Trophoblast cell (in vitro differentiated cells and primary cell): ENCODE measurements at regions not wholly inside any gene's neighbourhood (a gene's known extent, or its start where the extent isn't known, plus 50 kb on each side); places are given as distances from the start of the nearest gene placed in this dataset.

ENCODE experiments used
- DNase-seq, 2 donors: peaks; one replicate each; pipeline ENCODE4 v3.0.0-alpha.2; 2016
- H2AFZ ChIP-seq: 2 replicates; pipeline ENCODE4 v1.6.1; 2013; ENCODE audit warnings: low read length, moderate library complexity, mild to moderate bottlenecking; ENCODE audit not compliant: insufficient read depth, poor library complexity
- H2AK5ac ChIP-seq: 2 replicates; pipeline ENCODE4 v1.6.1; 2013; ENCODE audit warnings: mild to moderate bottlenecking, low read length
- H2BK120ac ChIP-seq: 2 replicates; pipeline ENCODE4 v1.6.1; 2013; ENCODE audit warnings: low read length, mild to moderate bottlenecking, moderate library complexity; ENCODE audit not compliant: insufficient read depth, poor library complexity
- H2BK12ac ChIP-seq: 2 replicates; pipeline ENCODE4 v1.6.1; 2013; ENCODE audit warnings: mild to moderate bottlenecking, low read length, moderate library complexity
- H2BK5ac ChIP-seq: 2 replicates; pipeline ENCODE4 v1.6.1; 2013; ENCODE audit warnings: low read length, low read depth, moderate library complexity, mild to moderate bottlenecking; ENCODE audit not compliant: poor library complexity
- H3K14ac ChIP-seq: 2 replicates; pipeline ENCODE4 v1.6.1; 2013; ENCODE audit warnings: mild to moderate bottlenecking, low read length
- H3K18ac ChIP-seq: 2 replicates; pipeline ENCODE4 v1.6.1; 2013; ENCODE audit warnings: mild to moderate bottlenecking, low read length
- H3K23ac ChIP-seq: 2 replicates; pipeline ENCODE4 v1.6.1; 2013; ENCODE audit warnings: low read length
- H3K27ac ChIP-seq: 2 replicates; pipeline ENCODE4 v1.5.1; 2013; ENCODE audit warnings: low read depth, mild to moderate bottlenecking, inconsistent platforms, low read length, moderate library complexity
- H3K27me3 ChIP-seq: 2 replicates; pipeline ENCODE4 v1.6.1; 2013; ENCODE audit warnings: inconsistent platforms, mild to moderate bottlenecking, low read length, moderate library complexity; ENCODE audit not compliant: insufficient read depth
- H3K36me3 ChIP-seq, 2 experiments: 1 replicate in 1 of 2; 2 replicates in 1 of 2; pipeline ENCODE4 v1.6.1; 2013; ENCODE audit warnings: low read length in 2 of 2, mild to moderate bottlenecking in 2 of 2, moderate library complexity in 1 of 2; ENCODE audit not compliant: insufficient read depth in 2 of 2, control insufficient read depth in 1 of 2
- H3K4ac ChIP-seq: 2 replicates; pipeline ENCODE4 v1.6.1; 2013; ENCODE audit warnings: low read depth, mild to moderate bottlenecking, low read length, moderate library complexity
- H3K4me1 ChIP-seq, 2 experiments: 1 replicate in 1 of 2; 2 replicates in 1 of 2; pipeline ENCODE4 v1.6.1; 2013; ENCODE audit warnings: low read length in 2 of 2, mild to moderate bottlenecking in 2 of 2, moderate library complexity in 1 of 2; ENCODE audit not compliant: insufficient read depth in 2 of 2, control insufficient read depth in 1 of 2
- H3K4me2 ChIP-seq: 2 replicates; pipeline ENCODE4 v1.6.1; 2013; ENCODE audit warnings: inconsistent platforms, mild to moderate bottlenecking, low read length, moderate library complexity
- H3K4me3 ChIP-seq: 2 replicates; pipeline ENCODE4 v1.5.1; 2013; ENCODE audit warnings: mild to moderate bottlenecking, low read depth, low read length, inconsistent platforms
- H3K79me1 ChIP-seq: one replicate; pipeline ENCODE4 v1.6.1; 2013; ENCODE audit warnings: low read length
- H3K79me2 ChIP-seq: 2 replicates; pipeline ENCODE4 v1.6.1; 2013; ENCODE audit warnings: low read length, mild to moderate bottlenecking; ENCODE audit not compliant: control insufficient read depth, insufficient read depth, poor library complexity
- H3K9ac ChIP-seq: 2 replicates; pipeline ENCODE4 v1.6.1; 2013; ENCODE audit warnings: mild to moderate bottlenecking, low read length
- H3K9me3 ChIP-seq: 2 replicates; pipeline ENCODE4 v1.6.1; 2013; ENCODE audit warnings: low read depth, mild to moderate bottlenecking, control low read depth, inconsistent platforms, low read length; ENCODE audit not compliant: insufficient read depth
- H4K12ac ChIP-seq: 2 replicates; pipeline ENCODE4 v1.6.1; 2013; ENCODE audit warnings: low read depth, mild to moderate bottlenecking, low read length, moderate library complexity
- H4K8ac ChIP-seq: 2 replicates; pipeline ENCODE4 v1.6.1; 2013; ENCODE audit warnings: low read depth, mild to moderate bottlenecking, low read length, moderate library complexity
- H4K91ac ChIP-seq: one replicate; pipeline ENCODE4 v1.6.1; 2013; ENCODE audit warnings: low read depth, mild to moderate bottlenecking, low read length, moderate library complexity
- WGBS: extraction: QIAGEN DNeasy Blood & Tissue Kit; methylation state at CpG from one replicate; pipeline ENCODE4 v1.1.7; 2013; ENCODE audit warnings: missing lambda C conversion rate; ENCODE audit not compliant: insufficient read length, insufficient coverage; ENCODE audit errors: extremely low coverage; 5-methylcytosine and 5-hydroxymethylcytosine counted together

DNA sequence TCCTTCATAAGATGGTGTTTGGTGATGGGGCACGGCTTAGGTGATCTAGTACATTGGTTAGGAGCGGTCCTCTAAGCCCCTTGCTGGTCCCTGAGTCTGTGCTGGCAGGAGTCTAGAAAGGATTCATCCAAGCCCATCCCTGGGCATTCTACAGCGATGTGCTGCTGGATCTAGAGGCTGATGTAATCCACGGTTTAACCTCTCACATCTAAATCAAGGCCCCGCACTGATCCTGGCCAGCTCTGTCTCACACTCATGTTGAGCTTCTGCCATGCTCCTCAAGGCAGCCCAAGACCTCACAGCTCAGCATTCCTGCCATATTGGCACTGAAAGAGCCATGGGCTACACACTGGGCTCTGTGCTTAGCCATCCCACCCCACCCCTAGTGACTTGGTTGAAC is 664.8 kb downstream of the STK39 start:
- Histone ChIP-seq H3K4ac (no peak overlapping the region), H2BK5ac (no peak overlapping the region), H2AK5ac (no peak overlapping the region), H3K27ac (no peak overlapping the region), H3K27me3 (no peaks in the 10 kb centered on the region), H3K4me1 (no peaks in the 10 kb centered on the region), H4K91ac (no peak overlapping the region), H3K79me2 (no peaks in the 10 kb centered on the region), H2AFZ (no peak overlapping the region), H4K12ac (no peak overlapping the region), H3K14ac (no peak overlapping the region), H4K8ac (no peak overlapping the region), H2BK120ac (no peak overlapping the region), H3K79me1 (no peaks in the 10 kb centered on the region), H3K23ac (no peak overlapping the region), H3K18ac (no peak overlapping the region), H3K4me2 (no peak overlapping the region), H3K9me3 (no peaks in the 10 kb centered on the region), H2BK12ac (no peak overlapping the region), H3K36me3 (no peaks in the 10 kb centered on the region), H3K4me3 (no peak overlapping the region), H3K9ac (no peak overlapping the region)
- WGBS: no CpG with 5 or more reads among the region's 5 CpGs
- DNase-seq: no peak

DNA sequence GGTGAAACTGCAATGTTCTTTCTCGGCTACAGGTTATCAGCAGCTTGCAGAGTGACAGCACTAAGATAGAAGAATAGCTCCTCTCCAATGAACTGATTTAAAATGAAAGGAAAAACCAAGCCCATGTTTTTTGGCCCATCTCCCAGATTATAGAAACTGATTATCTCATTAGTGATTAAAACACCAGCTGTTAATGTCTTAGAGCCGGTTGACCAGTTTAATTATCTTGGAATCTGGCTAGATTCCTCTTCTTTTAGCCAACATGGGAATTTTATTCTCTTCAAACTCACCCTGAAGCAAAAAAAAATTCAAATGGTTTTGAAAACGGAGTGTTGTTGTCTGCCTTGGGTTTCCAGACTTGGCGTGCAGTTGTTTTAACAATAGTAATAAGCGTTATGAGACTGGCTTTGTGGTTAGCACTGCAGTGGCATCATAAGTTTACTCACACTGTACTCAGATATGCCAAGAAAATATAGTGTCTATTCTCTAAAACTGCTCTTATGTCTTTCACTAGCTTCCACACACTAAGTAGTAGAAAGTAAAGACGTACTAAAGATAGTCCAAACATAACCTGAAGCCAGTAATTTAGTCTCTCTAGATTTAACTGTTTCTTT is 665.3 kb downstream of the STK39 start:
- no peak overlapping the region for H3K23ac ChIP-seq
- no peak overlapping the region for H3K4me2 ChIP-seq
- no peak overlapping the region for H4K8ac ChIP-seq
- no peaks in the 10 kb centered on the region for H3K36me3 ChIP-seq
- H3K14ac ChIP-seq: no peak overlapping the region
- no peak overlapping the region for H3K9ac ChIP-seq
- no peaks in the 10 kb centered on the region for H3K79me2 ChIP-seq
- H3K4me3 ChIP-seq: no peak overlapping the region
- WGBS: no CpG with 5 or more reads among the region's 6 CpGs
- DNase-seq: no peak
- H3K9me3 ChIP-seq: no peaks in the 10 kb centered on the region
- no peak overlapping the region for H2BK12ac ChIP-seq
- H2AK5ac ChIP-seq: no peak overlapping the region
- no peak overlapping the region for H4K12ac ChIP-seq
- H3K27me3 ChIP-seq: no peaks in the 10 kb centered on the region
- H2AFZ ChIP-seq: no peak overlapping the region
- H3K27ac ChIP-seq: no peak overlapping the region
- no peak overlapping the region for H4K91ac ChIP-seq
- no peaks in the 10 kb centered on the region for H3K4me1 ChIP-seq
- H3K79me1 ChIP-seq: no peaks in the 10 kb centered on the region
- H2BK120ac ChIP-seq: no peak overlapping the region
- H2BK5ac ChIP-seq: no peak overlapping the region
- no peak overlapping the region for H3K18ac ChIP-seq
- no peak overlapping the region for H3K4ac ChIP-seq

DNA sequence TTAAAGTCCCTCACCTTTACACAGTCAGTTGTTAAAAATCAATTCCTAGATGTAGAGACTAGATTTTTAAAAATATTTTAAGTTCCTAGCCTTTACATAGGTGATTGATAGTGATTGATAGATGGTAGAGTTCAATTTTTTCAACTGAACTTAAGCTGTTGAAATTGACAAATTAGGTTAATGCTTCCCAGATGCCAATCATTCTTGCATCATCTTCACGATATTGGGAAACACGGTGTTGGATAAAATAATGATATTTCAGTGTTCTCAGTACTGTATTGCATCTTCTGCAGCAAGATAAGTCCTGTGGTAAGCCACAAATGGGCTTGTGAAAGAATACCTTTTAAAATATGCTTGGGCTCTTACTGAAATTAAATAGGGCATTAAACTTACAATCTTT is 667.6 kb downstream of the STK39 start:
- DNase-seq: no peak
- no peak overlapping the region for H2BK12ac ChIP-seq
- no peak overlapping the region for H3K14ac ChIP-seq
- H3K23ac ChIP-seq: no peak overlapping the region
- no peak overlapping the region for H3K4me2 ChIP-seq
- no peak overlapping the region for H3K9ac ChIP-seq
- no peak overlapping the region for H3K27ac ChIP-seq
- no peak overlapping the region for H4K8ac ChIP-seq
- no peak overlapping the region for H4K12ac ChIP-seq
- H2AK5ac ChIP-seq: no peak overlapping the region
- no peak overlapping the region for H2BK5ac ChIP-seq
- no peaks in the 10 kb centered on the region for H3K79me2 ChIP-seq
- no peaks in the 10 kb centered on the region for H3K9me3 ChIP-seq
- H2BK120ac ChIP-seq: no peak overlapping the region
- no peaks in the 10 kb centered on the region for H3K27me3 ChIP-seq
- no peaks in the 10 kb centered on the region for H3K79me1 ChIP-seq
- H3K36me3 ChIP-seq: no peaks in the 10 kb centered on the region
- no peak overlapping the region for H3K18ac ChIP-seq
- no peak overlapping the region for H3K4me3 ChIP-seq
- no peak overlapping the region for H4K91ac ChIP-seq
- H3K4ac ChIP-seq: no peak overlapping the region
- H2AFZ ChIP-seq: no peak overlapping the region
- no CpG with 5 or more reads among the region's 2 CpGs for WGBS
- H3K4me1 ChIP-seq: no peaks in the 10 kb centered on the region

- no peak overlapping the region for H3K4me3 ChIP-seq
- H2BK5ac ChIP-seq: no peak overlapping the region
- no peaks in the 10 kb centered on the region for H3K4me1 ChIP-seq
Observed at GRCh38 chr2:167575276-167575675, 672.1 kb downstream of the STK39 start.

More at GRCh38 chr2:167575276-167575675, 672.1 kb downstream of the STK39 start:
- Histone ChIP-seq H3K9me3 (no peaks in the 10 kb centered on the region), H3K18ac (no peak overlapping the region), H2AK5ac (no peak overlapping the region), H3K27me3 (no peaks in the 10 kb centered on the region), H3K14ac (no peak overlapping the region), H3K9ac (no peak overlapping the region), H4K91ac (no peak overlapping the region), H3K4ac (no peak overlapping the region), H4K12ac (no peak overlapping the region), H2BK120ac (no peak overlapping the region), H3K79me1 (no peaks in the 10 kb centered on the region), H3K27ac (no peak overlapping the region), H2AFZ (no peak overlapping the region), H3K79me2 (no peaks in the 10 kb centered on the region), H3K4me2 (no peak overlapping the region), H3K23ac (no peak overlapping the region), H4K8ac (no peak overlapping the region), H3K36me3 (no peaks in the 10 kb centered on the region), H2BK12ac (no peak overlapping the region)
- no peak for DNase-seq
